HG03280 (cell line): ENCODE measurements at regions not wholly inside any gene's neighbourhood (a gene's known extent, or its start where the extent isn't known, plus 50 kb on each side); places are given as distances from the start of the nearest gene placed in this dataset.
"Not testable (repeated sequence)": the region's sequence is repeated elsewhere in the genome, so short reads cannot be mapped to it uniquely, and the experiment has no call there.

ENCODE experiments used
- ATAC-seq: cut with Tn5 transposase; IDR thresholded peaks from one replicate; pipeline ENCODE4 v1.9.1; 2021; ENCODE audit warnings: mild to moderate bottlenecking, moderate library complexity; ENCODE audit not compliant: unreplicated experiment

DNA sequence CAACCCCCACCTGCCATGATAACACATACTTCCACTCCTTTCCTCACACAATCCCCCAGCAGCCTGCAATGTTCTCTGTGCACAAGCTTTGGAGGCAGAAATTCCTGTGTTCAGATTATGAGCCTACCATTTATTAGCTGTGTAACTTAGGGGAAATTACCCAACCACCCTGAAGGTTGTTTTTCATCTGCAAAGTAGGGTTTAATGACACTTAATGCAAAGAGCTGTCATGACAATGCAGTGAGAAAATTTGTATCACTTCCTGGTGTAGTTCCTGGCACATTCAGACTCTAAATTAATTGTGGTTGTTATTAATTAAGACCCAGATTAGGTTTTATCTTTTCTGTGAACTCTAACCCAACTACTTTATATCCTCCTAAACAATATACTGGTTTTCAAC, 122.4 kb upstream of the DYRK2 start:
- ATAC-seq = no peak

DNA sequence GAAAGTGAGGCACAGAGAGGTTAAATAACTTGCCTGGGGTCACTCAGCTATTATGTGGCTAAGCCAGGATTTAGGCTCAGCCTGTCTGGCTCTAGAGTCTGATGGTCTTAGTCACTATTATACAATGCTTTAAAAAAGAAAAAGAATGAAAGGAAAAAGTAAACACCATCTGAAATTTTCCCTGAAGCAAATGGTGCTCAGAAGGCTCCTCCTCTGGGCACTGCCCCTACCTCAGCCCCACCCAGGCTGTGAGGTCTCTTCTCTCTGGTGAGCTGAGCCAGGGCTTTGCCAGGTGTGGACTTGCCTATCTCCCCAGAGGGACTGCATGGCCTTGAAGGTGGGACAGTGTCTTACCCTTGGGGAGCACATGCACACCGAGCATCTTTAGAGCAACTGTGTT, 117.5 kb upstream of the DYRK2 start:
- no peak for ATAC-seq

DNA sequence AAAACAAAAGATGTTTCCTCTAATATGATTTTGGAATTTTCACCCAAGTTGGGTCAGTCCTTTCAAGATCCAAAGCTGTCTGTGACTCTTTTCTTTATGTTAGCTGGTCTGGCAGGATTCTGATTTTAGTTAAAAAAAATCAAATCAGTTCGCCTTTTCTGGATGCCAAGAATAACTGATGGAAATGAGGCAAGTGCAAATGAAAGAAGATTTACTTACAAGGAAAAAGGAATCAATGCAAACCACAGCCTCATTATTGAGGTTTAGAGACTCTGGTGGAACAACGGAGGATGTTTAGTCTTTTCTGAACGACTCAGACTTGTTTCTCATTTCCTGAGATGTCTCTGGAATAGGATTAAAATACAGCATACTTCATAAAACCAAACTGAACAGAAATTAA, 117.0 kb upstream of the DYRK2 start:
- no peak for ATAC-seq

DNA sequence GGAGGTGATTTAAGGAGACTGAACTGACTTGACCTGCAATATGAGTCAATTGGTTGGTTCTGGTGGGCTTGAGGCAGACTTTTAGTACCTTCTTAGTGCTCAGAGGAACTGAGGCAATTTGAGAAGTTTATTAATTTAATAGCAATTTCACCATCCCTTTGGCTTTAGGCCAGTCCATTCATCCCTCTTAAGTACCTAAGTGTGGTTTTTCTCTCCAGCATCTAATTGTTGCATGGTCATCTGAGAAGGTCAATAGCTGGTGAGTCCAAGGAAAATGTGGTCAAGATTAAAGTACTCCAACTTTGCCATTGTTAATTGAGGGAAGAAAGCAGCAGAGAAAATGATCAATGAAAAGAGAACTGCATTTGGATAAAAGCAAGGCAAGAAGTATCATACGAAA, 115.4 kb upstream of the DYRK2 start:
- no peak for ATAC-seq

DNA sequence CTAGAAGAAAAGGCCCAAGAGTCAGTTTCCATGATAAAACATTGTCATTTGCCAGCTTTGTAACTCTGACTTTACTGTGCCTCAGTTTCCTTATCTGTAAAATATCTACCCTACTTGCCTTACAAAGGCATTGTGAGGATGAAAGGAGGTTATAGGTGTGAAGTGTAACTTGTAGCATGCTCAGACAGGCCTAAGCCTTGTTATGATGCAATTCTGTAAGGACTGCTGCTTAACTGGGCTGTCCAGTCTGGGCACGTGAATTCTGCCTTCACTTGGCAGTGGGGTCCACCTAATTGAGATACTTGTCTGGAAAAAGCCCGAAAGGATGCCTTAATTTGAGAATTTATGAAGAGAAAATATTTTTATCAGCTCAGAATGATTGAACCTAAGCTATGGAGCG, 114.5 kb upstream of the DYRK2 start:
- ATAC-seq = no peak

DNA sequence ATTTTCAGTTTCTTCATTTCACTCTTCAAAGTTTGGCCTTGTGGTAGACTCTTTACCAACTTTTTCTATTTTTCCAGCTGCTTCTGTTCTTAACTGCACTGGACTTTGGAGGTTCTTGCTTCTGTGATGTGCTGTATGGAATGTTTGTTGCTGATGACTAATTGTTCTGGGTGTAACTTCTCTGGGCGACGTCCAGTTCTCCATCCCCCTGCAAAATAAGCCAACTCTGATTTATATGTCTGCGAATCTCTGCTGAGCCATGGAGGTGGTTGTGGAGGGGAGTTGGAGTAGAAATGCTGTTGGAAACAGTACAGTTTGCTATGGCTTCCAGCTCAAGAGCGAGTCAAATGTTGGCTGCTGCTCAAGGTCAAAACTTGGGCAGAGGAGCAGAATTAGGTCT, 113.9 kb upstream of the DYRK2 start:
- ATAC-seq = no peak

DNA sequence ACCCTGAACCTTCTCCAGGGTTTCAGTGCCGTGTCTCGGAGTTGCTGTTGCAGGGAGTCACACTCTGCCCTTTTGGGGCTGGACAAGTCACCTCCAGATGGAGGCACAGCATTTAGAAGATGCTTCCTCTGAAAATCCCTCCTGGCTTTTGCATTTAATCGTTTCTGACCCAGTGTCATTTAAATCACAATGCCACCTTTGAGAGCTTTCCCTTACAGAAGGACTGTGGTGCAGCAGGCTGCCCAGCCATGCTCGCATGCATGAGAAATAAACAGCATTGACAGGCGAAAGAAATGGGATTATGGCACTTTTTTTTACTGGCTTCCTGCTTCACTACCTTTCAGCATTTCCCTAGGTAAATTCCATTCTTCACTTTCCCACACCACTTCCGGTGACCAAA, 113.4 kb upstream of the DYRK2 start:
- no peak for ATAC-seq

DNA sequence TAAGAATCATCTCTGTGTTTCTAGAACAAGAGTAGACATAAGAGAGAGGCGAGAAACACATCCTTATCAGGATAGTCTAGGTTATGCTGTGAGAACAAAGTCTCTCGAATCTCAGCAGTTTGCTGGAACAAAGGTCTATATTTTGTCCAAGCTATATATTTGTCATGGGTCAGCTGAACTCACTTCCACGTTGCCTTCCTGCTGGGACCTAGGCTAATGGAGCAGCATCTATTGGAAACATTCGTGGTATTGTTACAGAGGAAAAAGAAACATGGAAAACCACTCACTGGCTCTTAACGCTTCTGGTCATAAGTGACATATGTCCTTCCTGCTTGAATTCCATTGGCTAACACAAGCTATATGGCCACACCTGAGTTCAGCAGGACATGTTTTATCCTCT, 112.6 kb upstream of the DYRK2 start:
- no peak for ATAC-seq

DNA sequence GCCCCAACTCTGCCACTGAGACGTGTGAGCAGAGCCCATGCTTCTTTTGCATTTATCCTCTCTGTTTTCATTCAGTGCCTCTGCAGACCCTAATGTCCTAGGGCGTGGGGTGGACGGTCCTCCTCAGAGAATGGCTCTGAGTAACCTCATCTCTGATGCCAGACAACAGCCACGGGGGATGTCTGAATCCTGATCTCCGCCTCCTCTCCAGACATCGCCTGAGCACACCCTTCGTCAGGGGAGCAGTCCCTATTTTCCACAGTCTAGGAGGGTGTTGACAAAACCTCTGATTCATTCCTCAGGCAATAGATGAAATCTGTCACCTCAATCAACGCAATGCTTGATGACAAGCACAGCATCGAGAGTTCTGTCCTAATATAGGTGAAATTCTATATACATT, 109.2 kb upstream of the DYRK2 start:
- no peak for ATAC-seq

DNA sequence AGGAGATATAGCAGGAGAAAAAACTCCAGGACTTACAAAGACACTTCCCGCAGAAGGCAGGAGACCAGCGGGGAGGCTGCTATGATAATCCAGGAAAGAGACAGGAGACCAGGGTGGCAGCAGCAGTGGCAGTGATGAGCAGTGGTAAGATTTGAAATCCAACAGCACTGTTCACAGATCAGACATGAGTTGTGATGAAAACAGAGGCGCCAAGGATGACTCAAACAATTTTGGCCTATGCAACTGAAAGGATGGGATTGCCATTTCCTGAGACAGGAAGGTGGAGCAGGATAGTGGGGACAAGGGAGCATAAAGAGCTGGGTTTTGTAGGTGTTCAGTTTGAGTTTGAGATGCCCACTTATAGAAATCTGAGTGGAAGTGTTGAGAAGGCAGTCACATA, 108.6 kb upstream of the DYRK2 start:
- no peak for ATAC-seq

DNA sequence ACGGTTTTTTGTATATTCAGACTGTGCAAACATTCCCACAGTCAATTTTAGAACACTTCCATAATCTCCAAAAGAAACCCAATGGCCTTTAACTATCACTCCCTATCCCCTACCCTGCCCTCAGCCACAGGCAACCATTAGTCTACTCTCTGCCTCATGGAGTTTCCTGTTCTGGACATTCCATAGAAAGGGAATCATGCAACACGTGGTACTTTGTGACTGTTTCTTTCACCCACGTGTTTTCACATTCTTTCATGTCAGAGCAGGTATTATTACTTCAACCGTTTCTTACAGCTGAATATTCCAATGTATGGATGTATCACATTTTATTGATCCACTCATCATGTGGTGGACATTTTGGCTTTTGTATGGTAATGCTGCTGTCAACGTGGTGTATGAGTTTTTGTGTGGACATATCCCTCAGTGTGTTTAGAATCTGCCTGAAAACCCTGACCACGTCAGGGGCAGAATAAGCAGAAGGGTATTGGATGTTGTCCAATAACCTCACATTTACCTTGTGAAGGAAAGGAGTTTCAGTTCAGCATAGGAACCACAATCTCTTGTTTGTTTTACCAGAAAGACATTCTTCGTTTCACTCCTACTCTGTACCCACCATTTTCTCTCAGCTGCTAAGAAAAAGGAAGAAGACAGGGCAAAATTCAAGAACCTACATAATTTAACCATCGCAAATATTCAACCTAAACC, 107.5 kb upstream of the DYRK2 start:
- no peak for ATAC-seq

DNA sequence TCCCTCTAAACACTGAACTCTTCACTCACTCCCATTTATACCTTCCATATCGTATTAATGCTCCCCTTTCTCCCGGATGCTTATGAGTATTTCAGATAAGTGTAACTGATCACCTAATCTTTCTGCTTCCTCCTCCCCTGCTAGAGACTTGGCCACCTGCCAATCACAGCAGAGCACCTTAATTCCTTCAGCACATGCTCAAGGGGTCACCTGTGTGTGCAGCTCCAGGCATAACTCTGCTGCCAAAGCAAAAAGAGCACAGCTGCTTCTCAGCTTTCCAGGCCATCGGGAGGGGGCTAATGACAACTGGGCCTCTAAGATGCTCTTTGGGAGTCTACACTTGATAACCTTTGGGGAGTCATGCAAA, 106.9 kb upstream of the DYRK2 start:
- no peak for ATAC-seq

DNA sequence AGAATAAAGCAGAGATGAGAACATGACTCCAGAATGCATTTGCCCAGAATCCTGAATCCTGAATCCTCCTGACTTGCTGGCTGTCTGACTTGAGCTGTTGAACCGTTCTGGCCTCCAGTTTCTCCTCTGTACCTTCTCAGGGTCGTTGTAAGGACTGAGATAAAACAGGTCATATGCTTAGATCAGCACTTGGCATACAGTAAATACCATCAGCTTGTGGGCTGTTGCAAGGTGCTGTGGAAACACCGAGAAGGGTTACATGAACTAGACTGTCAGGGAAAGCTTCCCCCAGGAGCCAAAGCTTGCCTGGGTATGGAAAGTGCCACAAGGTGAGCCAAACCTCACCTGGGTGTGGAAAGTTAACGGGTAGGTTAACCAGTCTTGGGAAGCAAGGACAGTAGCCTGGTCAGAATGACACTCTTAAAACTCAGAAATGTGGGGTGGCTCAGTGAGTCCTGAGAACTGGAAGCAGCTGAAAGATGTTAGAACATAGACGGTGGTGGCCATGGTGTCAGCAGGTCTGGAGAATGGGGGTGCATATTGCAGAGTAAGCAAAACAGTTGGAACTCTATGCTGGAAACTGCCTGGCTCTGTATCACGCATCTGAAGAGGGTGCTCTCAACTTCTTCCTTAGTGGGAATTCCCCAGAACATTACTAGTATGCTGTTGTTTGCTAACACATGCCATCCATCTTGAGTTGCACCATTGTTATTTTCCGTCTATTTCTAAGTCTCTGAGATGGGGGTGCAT, 105.3 kb upstream of the DYRK2 start:
- no peak for ATAC-seq

DNA sequence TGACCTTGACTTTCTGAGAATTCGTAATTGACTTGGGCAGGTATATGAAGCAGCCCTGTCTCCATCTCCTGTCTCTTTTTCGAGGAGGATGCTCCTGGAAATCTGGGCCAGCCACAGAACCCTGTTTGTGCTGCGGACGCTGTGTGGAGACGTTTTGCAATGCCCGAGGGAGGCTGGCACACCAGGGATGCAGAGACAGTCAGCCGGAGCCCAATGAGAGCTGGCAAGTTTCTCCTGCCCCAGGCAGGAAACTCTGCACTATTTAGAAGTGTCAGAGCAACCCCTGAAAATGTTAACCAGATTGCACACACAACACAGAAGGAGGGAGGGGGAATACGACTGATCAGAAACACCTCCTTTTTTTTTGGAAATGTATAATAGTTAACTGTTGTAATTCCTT, 103.2 kb upstream of the DYRK2 start:
- no peak for ATAC-seq

DNA sequence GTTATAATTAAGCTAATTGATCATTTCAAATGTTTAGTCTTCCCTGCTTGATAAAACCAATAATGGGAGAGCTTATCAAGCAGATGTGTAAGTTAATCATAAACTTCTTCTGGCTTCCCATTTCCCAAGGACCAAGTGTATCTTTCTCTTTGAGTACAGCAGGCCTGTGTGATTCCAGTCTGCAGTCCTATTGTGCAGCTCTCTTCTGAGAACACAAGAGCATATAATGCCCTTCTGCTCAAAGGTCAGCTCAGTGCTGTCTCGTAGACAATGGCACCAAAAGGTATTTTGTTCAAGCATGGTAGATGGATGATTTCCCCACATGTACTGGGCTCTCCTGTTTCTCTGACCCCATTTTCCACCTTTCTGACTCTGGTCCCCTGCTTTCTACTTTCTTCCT, 101.8 kb upstream of the DYRK2 start:
- ATAC-seq = no peak

DNA sequence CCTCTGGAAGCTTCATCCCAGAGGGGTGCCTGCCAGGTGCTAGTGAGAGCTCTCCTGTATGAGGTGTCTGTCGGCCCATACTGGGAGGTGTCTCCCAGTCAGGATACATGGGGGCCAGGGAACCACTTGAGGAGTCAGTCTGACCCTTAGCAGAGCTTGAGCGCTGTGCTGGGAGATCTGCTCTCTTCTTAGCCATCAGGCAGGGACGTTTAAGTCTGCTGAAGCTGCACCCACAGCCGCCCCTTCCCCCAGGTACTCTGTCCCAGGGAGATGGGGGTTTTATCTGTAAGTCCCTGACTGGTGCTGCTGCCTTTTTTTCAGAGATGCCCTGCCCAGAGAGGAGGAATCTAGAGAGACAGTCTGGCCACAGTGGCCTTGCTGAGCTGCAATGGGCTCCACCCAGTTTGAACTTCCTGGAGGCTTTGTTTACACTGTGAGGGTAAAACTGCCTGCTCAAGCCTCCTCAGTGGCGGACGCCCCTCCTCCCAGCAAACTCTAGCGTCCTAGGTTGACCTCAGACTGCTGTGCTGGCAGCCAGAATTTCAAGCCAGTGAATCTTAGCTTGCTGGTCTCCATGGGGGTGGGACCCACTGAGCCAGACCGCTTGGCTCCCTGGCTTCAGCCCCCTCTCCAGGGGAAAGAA, 93.3 kb upstream of the DYRK2 start:
- ATAC-seq = not testable (repeated sequence)

DNA sequence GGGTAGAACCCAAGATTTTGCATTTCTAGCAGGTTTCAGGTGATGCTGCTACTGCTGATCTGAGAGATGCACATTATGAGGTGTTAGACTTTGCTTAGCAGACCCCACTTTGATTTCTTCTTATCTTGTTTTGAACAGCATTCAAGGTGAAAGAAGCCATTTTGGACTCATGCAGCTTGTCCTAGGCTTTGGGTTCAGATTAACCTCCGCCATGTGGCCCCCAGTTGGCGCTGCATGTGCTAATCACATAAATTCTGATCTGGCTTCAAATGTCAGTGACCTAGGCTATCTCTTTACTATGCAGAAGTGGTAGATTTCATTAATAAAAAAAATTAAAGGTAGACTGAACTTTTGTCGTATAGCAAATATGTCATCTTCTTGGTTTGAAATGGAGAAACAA, 89.8 kb upstream of the DYRK2 start:
- ATAC-seq = no peak

DNA sequence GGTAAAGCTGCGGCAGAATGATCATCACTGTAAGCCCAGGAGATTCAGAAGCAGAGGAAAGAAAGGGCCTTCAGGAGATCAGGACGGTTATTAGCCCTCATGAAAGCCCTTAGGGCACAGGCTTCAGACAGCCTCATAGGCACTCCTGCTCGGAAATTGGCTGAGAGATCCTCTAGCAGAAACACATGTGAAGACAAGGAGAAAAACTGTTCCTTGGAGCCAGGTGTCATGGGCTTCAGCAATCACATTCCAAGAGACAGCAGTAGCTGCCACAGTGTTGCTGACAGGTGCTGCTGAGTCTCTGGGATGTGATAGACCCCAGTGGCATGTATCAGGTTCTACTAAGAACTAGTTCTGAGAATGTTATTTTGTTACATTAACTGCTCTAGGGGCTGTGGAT, 88.8 kb upstream of the DYRK2 start:
- no peak for ATAC-seq

DNA sequence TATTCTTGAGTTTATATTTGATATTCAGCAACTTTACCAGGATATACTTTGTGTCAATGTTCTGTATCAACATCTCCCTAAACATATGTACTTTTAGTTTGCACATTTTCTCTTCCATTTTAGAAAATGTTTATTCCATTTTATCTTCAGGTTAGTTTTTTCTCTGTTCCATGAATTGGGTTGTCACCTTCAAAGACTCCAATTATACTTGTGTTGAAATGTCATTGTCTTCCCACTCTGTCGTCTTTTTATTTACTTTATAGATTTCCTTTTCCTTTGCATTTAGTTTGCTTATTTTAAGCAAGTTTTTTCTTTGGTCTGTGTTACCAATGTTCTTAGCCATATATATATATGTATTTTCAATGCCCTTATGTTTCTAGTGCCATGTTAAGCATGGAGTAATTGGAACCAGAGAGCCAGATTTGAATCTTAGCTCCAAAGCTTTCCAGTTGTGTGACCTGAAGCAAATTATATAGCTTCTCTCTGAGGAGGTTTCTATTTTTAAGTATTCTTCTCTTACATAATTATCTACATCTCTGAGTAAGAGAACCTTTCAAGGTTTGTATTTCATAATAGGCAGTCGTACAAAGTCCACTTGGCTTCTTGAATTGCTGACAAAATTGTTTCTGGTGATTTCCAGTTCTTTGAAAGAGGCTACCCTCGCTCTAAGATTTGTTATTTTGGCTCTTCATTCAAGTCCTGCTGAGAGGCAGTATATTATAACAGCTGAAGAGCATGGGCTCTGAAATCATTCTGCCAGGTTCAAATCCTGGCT, 85.8 kb upstream of the DYRK2 start:
- ATAC-seq = no peak

DNA sequence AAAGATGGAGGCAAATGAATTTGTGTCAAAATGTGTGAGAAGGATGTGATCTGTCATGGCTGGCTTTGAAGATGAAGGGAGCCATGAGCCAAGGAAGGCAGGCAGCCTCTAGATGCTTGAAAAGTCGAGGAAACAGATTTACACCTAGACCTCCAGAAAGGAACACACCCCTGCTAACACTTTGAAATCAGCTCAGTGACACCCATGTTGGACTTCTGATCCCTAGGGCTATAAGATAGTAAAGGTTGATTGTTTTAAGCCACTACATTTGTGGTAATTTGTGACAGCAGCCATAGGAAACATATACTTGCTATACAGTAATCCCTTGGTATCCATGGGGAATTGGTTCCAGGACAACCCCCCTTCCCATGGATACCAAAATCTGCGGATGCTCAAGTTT, 80.5 kb upstream of the DYRK2 start:
- no peak for ATAC-seq

DNA sequence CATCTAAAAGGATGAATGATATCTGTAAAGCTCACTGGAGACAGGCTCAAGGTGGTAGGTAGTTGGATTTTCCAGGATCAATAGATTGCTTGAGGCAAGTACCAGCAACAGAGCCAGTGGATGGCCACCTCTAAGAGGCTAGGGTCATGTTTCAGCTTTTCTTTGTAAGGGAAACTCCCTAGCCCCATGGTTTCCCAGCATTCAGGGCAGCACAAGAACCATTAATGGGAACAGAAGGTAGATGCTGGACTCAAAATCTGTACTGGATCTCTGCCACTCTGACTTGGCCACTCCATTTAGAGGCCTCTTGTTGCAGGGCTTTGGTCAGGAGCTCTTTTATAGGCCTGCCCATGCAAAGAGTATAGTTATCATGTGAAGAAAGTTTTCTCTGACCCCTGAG, 76.1 kb upstream of the DYRK2 start:
- no peak for ATAC-seq

DNA sequence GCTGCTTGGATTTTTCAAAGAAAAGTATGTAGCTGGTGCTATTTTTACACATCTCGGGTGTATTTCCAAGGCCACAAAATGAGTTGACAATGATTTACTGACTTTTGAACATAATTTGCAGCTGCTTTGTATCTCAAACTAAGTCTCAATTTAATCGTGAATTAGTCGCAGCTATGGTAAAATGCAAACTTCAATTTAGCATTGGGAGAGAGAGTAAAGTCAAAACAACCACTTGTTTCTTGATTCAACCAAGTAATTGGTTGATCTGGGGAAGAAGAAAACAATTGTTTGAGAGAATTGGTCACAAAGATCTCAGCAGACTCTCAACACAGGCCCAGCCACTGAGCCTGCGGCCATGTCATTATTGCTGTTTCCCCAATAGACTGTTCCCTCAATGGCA, 75.0 kb upstream of the DYRK2 start:
- no peak for ATAC-seq
